ENCODE measurements at regions not wholly inside any gene's neighbourhood (a gene's known extent, or its start where the extent isn't known, plus 50 kb on each side); places are given as distances from the start of the nearest gene placed in this dataset.

- TF ChIP-seq CTCF (IDR thresholded peaks at IDR 0.05; ENCODE audit: poor library complexity) (no peak), EZH2 (IDR thresholded peaks at IDR 0.05; ENCODE audit: borderline replicate concordance) (no peak)
Measured at GRCh38 chrX:17931855-17932254, 70.8 kb upstream of the RAI2 start.

All from hepatocyte (in vitro differentiated cells).